ENCODE measurements at regions not wholly inside any gene's neighbourhood (a gene's known extent, or its start where the extent isn't known, plus 50 kb on each side); places are given as distances from the start of the nearest gene placed in this dataset.

DNA sequence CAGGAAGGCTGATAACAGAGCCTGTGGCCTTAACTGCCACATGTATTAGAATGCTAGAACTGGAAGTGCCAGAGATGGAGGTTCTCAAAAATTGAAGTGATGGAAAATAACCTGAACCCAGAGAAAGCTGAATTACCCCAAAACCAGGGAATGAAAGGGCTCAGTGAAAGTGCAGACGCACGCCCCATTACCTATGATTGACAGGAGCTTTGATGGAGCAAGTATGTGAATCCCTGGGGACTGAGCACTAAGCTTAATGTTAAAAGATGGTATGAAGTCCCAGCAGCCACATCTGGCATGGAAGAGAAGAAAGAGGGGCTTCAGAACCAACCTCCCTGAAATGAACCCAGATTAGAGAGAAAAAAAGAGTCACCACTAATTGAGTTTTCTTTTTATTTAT, 118.4 kb upstream of the FHIT start:
- ATAC-seq (ENCODE audit: low read depth), result no peak

DNA sequence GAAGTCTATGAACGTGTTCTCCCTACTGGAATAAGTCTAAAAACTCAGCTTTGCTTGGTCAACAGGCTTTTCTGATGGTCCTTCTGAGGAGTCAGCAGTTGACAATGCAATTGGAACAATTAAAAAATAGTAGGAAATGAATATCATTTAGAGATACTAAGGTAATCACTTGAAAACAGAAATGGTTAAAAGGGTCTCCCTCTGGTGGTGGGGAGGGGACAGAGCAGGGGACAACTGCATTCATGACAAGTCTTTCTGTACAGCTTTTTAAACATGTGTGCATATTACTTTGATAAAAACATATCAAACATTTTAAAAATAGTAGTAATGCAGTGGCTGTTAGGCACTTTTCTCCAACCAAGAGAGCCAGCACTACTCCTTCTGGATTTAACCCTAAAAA, 119.9 kb upstream of the FHIT start:
- Histone ChIP-seq H3K36me3 (ENCODE audit: low read depth) (no peaks in the 10 kb centered on the region), H3K4me1 (ENCODE audit: insufficient read depth, poor library complexity, severe bottlenecking) (no peaks in the 10 kb centered on the region), H3K4me3 (ENCODE audit: severe bottlenecking) (no peak overlapping the region), H3K9me3 (ENCODE audit: severe bottlenecking) (no peaks in the 10 kb centered on the region), H3K27me3 (ENCODE audit: insufficient read depth, poor library complexity, severe bottlenecking) (peaks cover 6% of the 10 kb centered on the region), H3K27ac (ENCODE audit: poor library complexity, severe bottlenecking) (no peak overlapping the region)
- TF ChIP-seq, protein P1, sequence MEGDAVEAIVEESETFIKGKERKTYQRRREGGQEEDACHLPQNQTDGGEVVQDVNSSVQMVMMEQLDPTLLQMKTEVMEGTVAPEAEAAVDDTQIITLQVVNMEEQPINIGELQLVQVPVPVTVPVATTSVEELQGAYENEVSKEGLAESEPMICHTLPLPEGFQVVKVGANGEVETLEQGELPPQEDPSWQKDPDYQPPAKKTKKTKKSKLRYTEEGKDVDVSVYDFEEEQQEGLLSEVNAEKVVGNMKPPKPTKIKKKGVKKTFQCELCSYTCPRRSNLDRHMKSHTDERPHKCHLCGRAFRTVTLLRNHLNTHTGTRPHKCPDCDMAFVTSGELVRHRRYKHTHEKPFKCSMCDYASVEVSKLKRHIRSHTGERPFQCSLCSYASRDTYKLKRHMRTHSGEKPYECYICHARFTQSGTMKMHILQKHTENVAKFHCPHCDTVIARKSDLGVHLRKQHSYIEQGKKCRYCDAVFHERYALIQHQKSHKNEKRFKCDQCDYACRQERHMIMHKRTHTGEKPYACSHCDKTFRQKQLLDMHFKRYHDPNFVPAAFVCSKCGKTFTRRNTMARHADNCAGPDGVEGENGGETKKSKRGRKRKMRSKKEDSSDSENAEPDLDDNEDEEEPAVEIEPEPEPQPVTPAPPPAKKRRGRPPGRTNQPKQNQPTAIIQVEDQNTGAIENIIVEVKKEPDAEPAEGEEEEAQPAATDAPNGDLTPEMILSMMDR (IDR thresholded peaks at IDR 0.05; ENCODE audit: poor library complexity, severe bottlenecking), result peak; percentile 51
- DNase-seq (ENCODE audit: low spot score) (no peak), ATAC-seq (ENCODE audit: low read depth) (no peak)

More for the DNA sequence above, 118.4 kb upstream of the FHIT start:
- DNase-seq (ENCODE audit: low spot score), result no peak
- Histone ChIP-seq H3K4me3 (ENCODE audit: severe bottlenecking) (no peak overlapping the region), H3K9me3 (ENCODE audit: severe bottlenecking) (no peaks in the 10 kb centered on the region), H3K4me1 (ENCODE audit: insufficient read depth, poor library complexity, severe bottlenecking) (no peaks in the 10 kb centered on the region), H3K27ac (ENCODE audit: poor library complexity, severe bottlenecking) (no peak overlapping the region), H3K27me3 (ENCODE audit: insufficient read depth, poor library complexity, severe bottlenecking) (peaks cover 6% of the 10 kb centered on the region), H3K36me3 (ENCODE audit: low read depth) (no peaks in the 10 kb centered on the region)
- TF ChIP-seq, protein P1 (IDR thresholded peaks at IDR 0.05; ENCODE audit: poor library complexity, severe bottlenecking), result no peak

DNA sequence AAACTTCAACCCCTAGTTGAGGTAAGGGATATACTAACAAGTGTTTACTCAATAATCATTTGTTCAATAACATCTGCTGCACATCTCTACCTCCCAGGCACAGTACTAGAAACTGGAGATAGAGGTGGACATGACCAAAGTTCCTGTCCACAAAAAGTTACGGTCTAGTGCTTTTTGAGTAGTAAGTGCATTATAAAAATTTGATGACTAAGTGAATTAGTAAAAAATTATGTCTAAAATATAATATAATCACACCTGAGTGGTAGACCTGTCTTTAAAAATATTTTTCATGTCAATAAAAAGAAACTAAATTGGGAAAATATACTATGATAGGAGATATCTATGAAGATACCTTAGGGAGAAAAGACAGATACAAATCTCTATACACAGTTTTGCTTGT, 121.5 kb upstream of the FHIT start:
- ATAC-seq (ENCODE audit: low read depth), result no peak
- H3K4me1 ChIP-seq (ENCODE audit: insufficient read depth, poor library complexity, severe bottlenecking), result no peaks in the 10 kb centered on the region
- H3K36me3 ChIP-seq (ENCODE audit: low read depth), result no peaks in the 10 kb centered on the region
- DNase-seq (ENCODE audit: low spot score), result no peak
- TF ChIP-seq, protein P1 (IDR thresholded peaks at IDR 0.05; ENCODE audit: poor library complexity, severe bottlenecking), result no peak
- H3K9me3 ChIP-seq (ENCODE audit: severe bottlenecking), result no peaks in the 10 kb centered on the region
- peaks cover 6% of the 10 kb centered on the region for H3K27me3 ChIP-seq (ENCODE audit: insufficient read depth, poor library complexity, severe bottlenecking)
- H3K27ac ChIP-seq (ENCODE audit: poor library complexity, severe bottlenecking), result no peak overlapping the region
- H3K4me3 ChIP-seq (ENCODE audit: severe bottlenecking), result no peak overlapping the region

DNA sequence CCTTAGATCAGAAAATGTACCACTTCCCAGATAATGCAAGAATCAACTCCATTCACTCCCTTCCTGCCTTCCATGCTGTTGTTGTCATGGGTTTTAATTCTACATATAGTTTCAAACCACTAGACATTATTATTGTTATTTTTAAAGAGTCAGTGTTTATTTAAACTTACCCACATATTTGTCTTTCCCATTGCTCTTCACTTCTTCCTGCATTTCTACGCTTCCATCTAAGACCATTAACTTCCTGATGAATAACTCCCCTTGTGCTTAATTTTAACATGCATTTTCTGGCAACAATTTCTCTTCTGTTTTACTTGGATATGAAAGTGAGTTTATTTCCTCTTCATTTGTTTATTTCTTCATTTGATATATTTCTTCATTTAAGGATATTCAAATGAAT, 127.1 kb upstream of the FHIT start:
- DNase-seq (ENCODE audit: low spot score) (no peak), ATAC-seq (ENCODE audit: low read depth) (no peak)
- Histone ChIP-seq H3K4me1 (ENCODE audit: insufficient read depth, poor library complexity, severe bottlenecking) (no peaks in the 10 kb centered on the region), H3K36me3 (ENCODE audit: low read depth) (no peaks in the 10 kb centered on the region), H3K27ac (ENCODE audit: poor library complexity, severe bottlenecking) (no peak overlapping the region), H3K9me3 (ENCODE audit: severe bottlenecking) (no peaks in the 10 kb centered on the region), H3K27me3 (ENCODE audit: insufficient read depth, poor library complexity, severe bottlenecking) (peaks cover 6% of the 10 kb centered on the region), H3K4me3 (ENCODE audit: severe bottlenecking) (no peak overlapping the region)
- TF ChIP-seq, protein P1 (IDR thresholded peaks at IDR 0.05; ENCODE audit: poor library complexity, severe bottlenecking), result no peak

DNA sequence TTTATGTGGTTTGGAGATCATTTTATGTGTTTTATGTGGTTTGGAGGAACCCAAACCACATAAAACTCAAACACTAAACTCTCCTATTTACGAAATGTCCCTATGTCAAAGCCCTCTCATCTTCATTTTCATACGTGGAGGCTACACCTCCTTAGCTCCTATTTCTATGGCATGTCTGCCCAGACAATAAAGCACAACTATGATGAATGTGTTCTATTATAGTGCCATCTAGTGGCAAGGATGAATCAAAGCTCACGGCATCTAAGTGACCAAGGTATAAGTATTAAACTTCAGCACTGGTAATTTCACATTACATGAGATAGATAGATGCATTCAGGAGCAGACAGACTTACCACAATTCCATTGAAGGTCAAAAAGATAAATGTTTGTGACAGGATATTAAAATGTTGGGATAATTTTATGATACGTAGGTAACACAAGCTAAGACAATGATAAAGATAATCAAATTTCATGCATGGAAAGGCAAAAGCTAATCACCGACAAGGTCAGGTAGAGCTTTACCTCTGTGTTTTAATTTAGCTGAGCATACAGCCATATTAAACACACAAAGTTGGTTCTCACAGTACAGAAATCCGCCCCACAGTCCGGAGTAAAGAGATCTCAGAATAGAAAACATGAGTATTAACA, 130.6 kb upstream of the FHIT start:
- Histone ChIP-seq H3K27ac (ENCODE audit: poor library complexity, severe bottlenecking) (no peak overlapping the region), H3K4me3 (ENCODE audit: severe bottlenecking) (no peak overlapping the region), H3K4me1 (ENCODE audit: insufficient read depth, poor library complexity, severe bottlenecking) (no peaks in the 10 kb centered on the region), H3K27me3 (ENCODE audit: insufficient read depth, poor library complexity, severe bottlenecking) (no peaks in the 10 kb centered on the region), H3K36me3 (ENCODE audit: low read depth) (no peaks in the 10 kb centered on the region), H3K9me3 (ENCODE audit: severe bottlenecking) (peaks cover 3% of the 10 kb centered on the region)
- TF ChIP-seq, protein P1 (IDR thresholded peaks at IDR 0.05; ENCODE audit: poor library complexity, severe bottlenecking), result peak; percentile 74
- ATAC-seq (ENCODE audit: low read depth), result peak; percentile 56; the same call in 1 of the 3 replicates
- no peak for DNase-seq (ENCODE audit: low spot score)
